Muscle of leg (tissue), 3 donors: ENCODE measurements at regions not wholly inside any gene's neighbourhood (a gene's known extent, or its start where the extent isn't known, plus 50 kb on each side); places are given as distances from the start of the nearest gene placed in this dataset.

Experiments used
- DNase-seq: peaks from one replicate; pipeline ENCODE4 v3.0.0; 2013
- H3K27ac ChIP-seq: one replicate; pipeline ENCODE4 v1.5.1; 2013; ENCODE audit warnings: mild to moderate bottlenecking, low read length, control low read depth
- H3K27me3 ChIP-seq: one replicate; pipeline ENCODE4 v1.6.1; 2013; ENCODE audit warnings: low read length; ENCODE audit not compliant: control insufficient read depth, insufficient read depth
- H3K36me3 ChIP-seq: one replicate; pipeline ENCODE4 v1.6.1; 2013; ENCODE audit warnings: low read length; ENCODE audit not compliant: control insufficient read depth, insufficient read depth
- H3K4me1 ChIP-seq: one replicate; pipeline ENCODE4 v1.6.1; 2013; ENCODE audit warnings: low read length; ENCODE audit not compliant: control insufficient read depth, insufficient read depth
- H3K4me3 ChIP-seq: one replicate; pipeline ENCODE4 v1.5.1; 2013; ENCODE audit warnings: low read length, control low read depth
- H3K9me3 ChIP-seq: replicated peaks from 2 replicates; pipeline ENCODE4 v1.6.1; 2013; ENCODE audit warnings: low read depth, low read length; ENCODE audit not compliant: control insufficient read depth
- WGBS: methylation state at CpG from one replicate; pipeline ENCODE4 v1.1.5; 2013; ENCODE audit warnings: missing lambda C conversion rate; ENCODE audit not compliant: insufficient coverage; 5-methylcytosine and 5-hydroxymethylcytosine counted together

DNA sequence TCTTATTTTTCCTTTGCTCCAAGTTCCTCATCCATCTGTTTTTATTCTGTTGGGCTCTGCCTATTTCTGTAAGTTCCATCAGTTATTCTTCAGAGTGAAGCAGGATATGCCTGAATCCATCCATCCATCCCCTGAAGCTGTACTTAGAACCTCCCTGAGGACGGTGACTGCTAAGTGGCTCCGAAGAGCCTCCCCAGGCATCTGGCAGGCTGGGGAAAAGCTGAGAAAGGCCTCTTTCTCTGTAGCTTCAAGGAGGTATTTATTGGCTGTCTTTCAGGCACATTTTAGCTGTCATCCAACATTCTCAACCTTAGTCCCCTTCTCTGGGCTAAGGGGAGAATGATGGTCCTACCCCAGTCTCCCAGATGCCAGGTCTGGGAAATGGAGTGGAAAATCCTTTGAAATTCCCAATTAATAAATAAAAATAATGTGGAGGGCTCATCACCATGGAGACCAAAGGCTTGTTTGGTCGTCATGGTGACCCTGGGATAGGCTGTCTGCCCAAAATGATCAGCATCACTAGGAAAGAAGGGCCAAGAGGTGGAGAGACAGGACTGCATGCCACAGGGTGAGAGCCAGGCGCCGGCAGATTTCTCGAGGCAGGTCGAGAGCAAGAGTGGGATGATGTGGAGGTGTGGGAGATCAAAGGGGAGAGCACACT is 82.0 kb downstream of the UBIAD1 start:
- H3K36me3 ChIP-seq: no peaks in the 10 kb centered on the region
- no peak for DNase-seq
- no peak overlapping the region for H3K27ac ChIP-seq
- H3K27me3 ChIP-seq: peaks cover 34% of the 10 kb centered on the region
- H3K4me3 ChIP-seq: no peak overlapping the region
- 20% methylated on average over 1 of the region's 7 CpGs for WGBS
- no peaks in the 10 kb centered on the region for H3K4me1 ChIP-seq
- no peaks in the 10 kb centered on the region for H3K9me3 ChIP-seq

DNA sequence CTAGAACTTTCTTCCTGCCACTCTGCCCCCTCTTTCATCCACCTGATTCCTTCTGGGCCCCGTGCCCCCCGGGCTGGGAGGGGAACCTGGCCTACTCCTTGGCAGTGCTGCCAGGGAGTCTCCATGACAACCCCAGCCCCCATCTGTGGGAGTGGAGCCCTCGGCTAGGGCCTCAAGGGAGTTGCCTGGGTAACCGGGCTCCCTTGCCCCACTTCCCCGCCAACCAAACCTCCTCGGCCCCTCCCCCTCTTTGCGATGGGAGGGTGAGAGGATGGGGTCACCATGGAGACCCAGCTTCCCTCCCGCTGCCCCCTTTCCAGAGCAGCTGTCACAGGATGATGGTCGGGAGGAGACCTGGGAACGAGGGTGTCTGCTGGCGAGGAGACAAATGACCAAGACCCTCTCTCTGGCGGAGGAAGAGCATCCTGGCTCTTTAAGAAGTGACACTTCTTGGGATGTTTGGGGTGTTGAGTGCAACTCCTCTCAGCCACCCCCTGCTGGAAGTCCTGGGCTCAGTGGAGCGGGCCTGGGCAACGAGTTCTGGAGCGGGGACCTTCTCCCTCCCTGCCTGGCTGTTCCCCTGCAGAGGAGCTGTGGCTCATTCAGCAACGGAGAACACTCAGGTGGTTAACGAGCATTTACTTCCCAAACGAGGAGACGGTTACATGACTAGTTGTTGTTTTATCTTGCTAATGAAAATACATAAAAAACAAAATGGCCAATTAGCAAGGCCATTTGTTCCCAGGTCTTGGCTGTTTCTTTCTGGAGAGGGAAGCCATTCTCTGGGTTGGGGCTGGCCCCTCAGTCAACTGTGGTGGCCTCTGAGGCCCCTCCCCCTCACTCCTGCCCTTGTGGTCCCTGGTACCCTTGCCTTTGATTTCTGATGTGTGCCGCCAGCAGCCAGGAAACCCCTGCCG is 82.8 kb downstream of the UBIAD1 start:
- WGBS: 15% methylated on average over 5 of the region's 21 CpGs
- H3K4me3 ChIP-seq: no peak overlapping the region
- H3K36me3 ChIP-seq: no peaks in the 10 kb centered on the region
- H3K4me1 ChIP-seq: no peaks in the 10 kb centered on the region
- H3K9me3 ChIP-seq: no peaks in the 10 kb centered on the region
- no peak overlapping the region for H3K27ac ChIP-seq
- no peak for DNase-seq
- H3K27me3 ChIP-seq: peaks cover 30% of the 10 kb centered on the region

- Histone ChIP-seq H3K27ac (no peak overlapping the region), H3K4me1 (no peaks in the 10 kb centered on the region), H3K36me3 (no peaks in the 10 kb centered on the region), H3K27me3 (peaks cover 30% of the 10 kb centered on the region), H3K4me3 (no peak overlapping the region), H3K9me3 (no peaks in the 10 kb centered on the region)
- no peak for DNase-seq
- 31% methylated on average over 10 of the region's 15 CpGs for WGBS
Measured at GRCh38 chr1:11357276-11357675, 84.3 kb downstream of the UBIAD1 start.

GRCh38 chr1:11358984-11359383 is 86.0 kb downstream of the UBIAD1 start:
- Histone ChIP-seq H3K36me3 (no peaks in the 10 kb centered on the region), H3K9me3 (no peaks in the 10 kb centered on the region), H3K4me1 (no peaks in the 10 kb centered on the region), H3K27me3 (peaks cover 30% of the 10 kb centered on the region), H3K27ac (no peak overlapping the region), H3K4me3 (no peak overlapping the region)
- no peak for DNase-seq
- WGBS: 36% methylated on average over 5 of the region's 6 CpGs

DNA sequence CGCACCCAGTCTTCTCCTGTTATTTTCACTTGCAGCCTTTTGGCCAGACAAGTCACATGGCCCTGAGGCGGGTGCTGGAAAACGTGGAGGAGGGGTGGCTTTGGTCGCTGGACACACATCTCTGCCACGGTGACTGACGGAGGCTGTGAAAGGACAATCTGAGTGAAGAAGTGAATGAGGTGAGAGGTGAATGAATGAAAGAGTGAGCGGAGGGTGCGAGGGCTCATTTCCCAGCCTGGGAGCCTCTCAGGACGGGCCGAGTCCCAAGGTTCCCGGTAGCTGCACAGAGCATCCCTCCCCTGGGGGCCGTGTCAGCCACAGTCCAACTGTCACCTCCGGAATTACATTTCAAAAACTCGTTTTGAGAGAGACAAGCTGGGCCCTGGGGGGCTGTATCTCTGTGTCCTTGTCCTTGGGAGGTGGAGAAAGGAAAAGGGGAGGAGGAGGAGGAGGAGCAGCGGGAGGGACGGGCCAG is 89.6 kb downstream of the UBIAD1 start:
- Histone ChIP-seq H3K4me3 (no peak overlapping the region), H3K36me3 (no peaks in the 10 kb centered on the region), H3K9me3 (no peaks in the 10 kb centered on the region), H3K4me1 (no peaks in the 10 kb centered on the region), H3K27ac (no peak overlapping the region), H3K27me3 (peaks cover 12% of the 10 kb centered on the region)
- DNase-seq: no peak
- WGBS: 34% methylated on average over 12 of the region's 16 CpGs

- no peaks in the 10 kb centered on the region for H3K9me3 ChIP-seq
- no peak overlapping the region for H3K27ac ChIP-seq
- no peak for DNase-seq
- H3K4me3 ChIP-seq: no peak overlapping the region
- H3K4me1 ChIP-seq: no peaks in the 10 kb centered on the region
- 50% methylated on average over 2 of the region's 7 CpGs for WGBS
- H3K36me3 ChIP-seq: no peaks in the 10 kb centered on the region
- H3K27me3 ChIP-seq: peaks cover 9% of the 10 kb centered on the region
Measured at GRCh38 chr1:11364170-11364569, 91.2 kb downstream of the UBIAD1 start.

GRCh38 chr1:11365744-11366387 is 92.9 kb downstream of the UBIAD1 start:
- H3K4me1 ChIP-seq: no peaks in the 10 kb centered on the region
- DNase-seq: no peak
- 72% methylated on average over 6 of the region's 9 CpGs for WGBS
- H3K27ac ChIP-seq: no peak overlapping the region
- no peaks in the 10 kb centered on the region for H3K36me3 ChIP-seq
- no peak overlapping the region for H3K4me3 ChIP-seq
- no peaks in the 10 kb centered on the region for H3K9me3 ChIP-seq
- peaks cover 4% of the 10 kb centered on the region for H3K27me3 ChIP-seq

- Histone ChIP-seq H3K4me3 (no peak overlapping the region), H3K27me3 (peaks cover 3% of the 10 kb centered on the region), H3K36me3 (no peaks in the 10 kb centered on the region), H3K27ac (no peak overlapping the region), H3K4me1 (no peaks in the 10 kb centered on the region), H3K9me3 (no peaks in the 10 kb centered on the region)
- DNase-seq: no peak
- WGBS: 46% methylated on average over 4 of the region's 10 CpGs
Measured at GRCh38 chr1:11373029-11373894, 100.3 kb downstream of the UBIAD1 start.

- Histone ChIP-seq H3K9me3 (no peaks in the 10 kb centered on the region), H3K4me1 (no peaks in the 10 kb centered on the region), H3K4me3 (no peak overlapping the region), H3K27me3 (peaks cover 3% of the 10 kb centered on the region), H3K36me3 (no peaks in the 10 kb centered on the region), H3K27ac (no peak overlapping the region)
- DNase-seq: no peak
- WGBS: 18% methylated on average over 5 of the region's 5 CpGs
Measured at GRCh38 chr1:11373895-11374747, 101.1 kb downstream of the UBIAD1 start.
